ENCODE measurements at regions not wholly inside any gene's neighbourhood (a gene's known extent, or its start where the extent isn't known, plus 50 kb on each side); places are given as distances from the start of the nearest gene placed in this dataset.
A peak's percentile ranks its signal among the peaks of the same experiment; 100 is the strongest.

DNA sequence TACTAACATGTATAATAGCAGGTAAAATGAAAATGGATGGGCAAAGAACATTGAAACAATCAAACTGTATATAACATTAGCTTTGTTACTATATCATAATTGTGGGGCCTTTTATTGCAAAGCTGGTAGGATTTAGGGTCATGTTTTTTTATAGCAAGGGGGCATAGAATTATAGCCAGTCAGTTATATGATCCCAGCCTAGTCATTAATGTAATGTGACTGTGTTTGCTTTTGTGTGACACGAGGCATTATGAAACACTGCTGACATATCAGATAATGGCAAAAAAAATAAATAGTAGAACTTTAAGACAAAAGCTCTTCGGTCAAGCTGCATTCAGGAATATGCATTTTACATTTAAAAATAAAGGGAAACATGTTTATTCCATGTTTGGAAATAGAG lies 81.3 kb upstream of the ZNF281 start:
- H3F3A ChIP-seq (ENCODE audit: insufficient read depth) = no peaks in the 10 kb centered on the region
- H3K79me2 ChIP-seq (ENCODE audit: insufficient read depth, low read length) = no peaks in the 10 kb centered on the region
- no peak overlapping the region for H3K4me2 ChIP-seq (ENCODE audit: low read depth, low read length, poor library complexity, severe bottlenecking)
- H3K9ac ChIP-seq (ENCODE audit: low read length) = no peak overlapping the region
- TF ChIP-seq EZH2phosphoT487 (conservative IDR thresholded peaks at IDR 0.05; ENCODE audit: low read length) = no peak
- TF ChIP-seq, protein P1, sequence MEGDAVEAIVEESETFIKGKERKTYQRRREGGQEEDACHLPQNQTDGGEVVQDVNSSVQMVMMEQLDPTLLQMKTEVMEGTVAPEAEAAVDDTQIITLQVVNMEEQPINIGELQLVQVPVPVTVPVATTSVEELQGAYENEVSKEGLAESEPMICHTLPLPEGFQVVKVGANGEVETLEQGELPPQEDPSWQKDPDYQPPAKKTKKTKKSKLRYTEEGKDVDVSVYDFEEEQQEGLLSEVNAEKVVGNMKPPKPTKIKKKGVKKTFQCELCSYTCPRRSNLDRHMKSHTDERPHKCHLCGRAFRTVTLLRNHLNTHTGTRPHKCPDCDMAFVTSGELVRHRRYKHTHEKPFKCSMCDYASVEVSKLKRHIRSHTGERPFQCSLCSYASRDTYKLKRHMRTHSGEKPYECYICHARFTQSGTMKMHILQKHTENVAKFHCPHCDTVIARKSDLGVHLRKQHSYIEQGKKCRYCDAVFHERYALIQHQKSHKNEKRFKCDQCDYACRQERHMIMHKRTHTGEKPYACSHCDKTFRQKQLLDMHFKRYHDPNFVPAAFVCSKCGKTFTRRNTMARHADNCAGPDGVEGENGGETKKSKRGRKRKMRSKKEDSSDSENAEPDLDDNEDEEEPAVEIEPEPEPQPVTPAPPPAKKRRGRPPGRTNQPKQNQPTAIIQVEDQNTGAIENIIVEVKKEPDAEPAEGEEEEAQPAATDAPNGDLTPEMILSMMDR (IDR thresholded peaks at IDR 0.05; ENCODE audit: insufficient read depth, low read length, poor library complexity, severe bottlenecking) = no peak
- H4K20me1 ChIP-seq (ENCODE audit: low read depth, low read length) = no peaks in the 10 kb centered on the region
- H3K27me3 ChIP-seq (ENCODE audit: low read length) = no peaks in the 10 kb centered on the region
- no peaks in the 10 kb centered on the region for H3K9me3 ChIP-seq (ENCODE audit: insufficient read depth, low read length)
- no peaks in the 10 kb centered on the region for H3K9me2 ChIP-seq (replicated peaks; ENCODE audit: insufficient read depth, low read length)
- H3K36me3 ChIP-seq (ENCODE audit: low read length) = no peaks in the 10 kb centered on the region
- no peak overlapping the region for H2AFZ ChIP-seq (ENCODE audit: low read depth, low read length, severe bottlenecking)
- no peak overlapping the region for H3K27ac ChIP-seq (ENCODE audit: low read depth, low read length)
- H3K4me3 ChIP-seq (ENCODE audit: insufficient read depth, low read length, poor library complexity, severe bottlenecking) = no peak overlapping the region

DNA sequence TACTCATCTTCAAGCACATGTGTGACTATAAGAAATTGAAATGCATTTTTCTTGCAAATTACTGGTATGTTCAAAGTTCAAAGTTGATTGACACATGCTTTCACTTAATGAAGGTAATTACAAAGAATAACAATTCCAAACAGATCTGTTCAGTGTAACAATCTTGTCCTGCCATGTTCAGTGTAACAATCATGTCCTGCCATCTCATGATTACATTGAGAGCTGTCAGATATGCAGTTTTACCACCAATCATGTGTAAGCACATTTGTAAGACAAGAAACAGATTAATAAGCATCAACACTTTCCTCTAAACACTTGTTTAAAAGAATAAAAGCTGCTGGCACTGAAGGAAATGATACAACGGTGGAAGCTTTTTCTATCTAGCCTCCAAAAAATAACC lies 80.3 kb upstream of the ZNF281 start:
- Histone ChIP-seq H3F3A (ENCODE audit: insufficient read depth) (no peaks in the 10 kb centered on the region), H3K4me2 (ENCODE audit: low read depth, low read length, poor library complexity, severe bottlenecking) (no peak overlapping the region), H2AFZ (ENCODE audit: low read depth, low read length, severe bottlenecking) (no peak overlapping the region), H3K9ac (ENCODE audit: low read length) (no peak overlapping the region), H3K27ac (ENCODE audit: low read depth, low read length) (no peak overlapping the region), H3K79me2 (ENCODE audit: insufficient read depth, low read length) (no peaks in the 10 kb centered on the region), H4K20me1 (ENCODE audit: low read depth, low read length) (no peaks in the 10 kb centered on the region), H3K9me3 (ENCODE audit: insufficient read depth, low read length) (no peaks in the 10 kb centered on the region), H3K27me3 (ENCODE audit: low read length) (no peaks in the 10 kb centered on the region), H3K36me3 (ENCODE audit: low read length) (no peaks in the 10 kb centered on the region), H3K9me2 (replicated peaks; ENCODE audit: insufficient read depth, low read length) (no peaks in the 10 kb centered on the region), H3K4me3 (ENCODE audit: insufficient read depth, low read length, poor library complexity, severe bottlenecking) (no peak overlapping the region)
- TF ChIP-seq EZH2phosphoT487 (conservative IDR thresholded peaks at IDR 0.05; ENCODE audit: low read length) = no peak
- TF ChIP-seq, protein P1 (IDR thresholded peaks at IDR 0.05; ENCODE audit: insufficient read depth, low read length, poor library complexity, severe bottlenecking) = no peak

DNA sequence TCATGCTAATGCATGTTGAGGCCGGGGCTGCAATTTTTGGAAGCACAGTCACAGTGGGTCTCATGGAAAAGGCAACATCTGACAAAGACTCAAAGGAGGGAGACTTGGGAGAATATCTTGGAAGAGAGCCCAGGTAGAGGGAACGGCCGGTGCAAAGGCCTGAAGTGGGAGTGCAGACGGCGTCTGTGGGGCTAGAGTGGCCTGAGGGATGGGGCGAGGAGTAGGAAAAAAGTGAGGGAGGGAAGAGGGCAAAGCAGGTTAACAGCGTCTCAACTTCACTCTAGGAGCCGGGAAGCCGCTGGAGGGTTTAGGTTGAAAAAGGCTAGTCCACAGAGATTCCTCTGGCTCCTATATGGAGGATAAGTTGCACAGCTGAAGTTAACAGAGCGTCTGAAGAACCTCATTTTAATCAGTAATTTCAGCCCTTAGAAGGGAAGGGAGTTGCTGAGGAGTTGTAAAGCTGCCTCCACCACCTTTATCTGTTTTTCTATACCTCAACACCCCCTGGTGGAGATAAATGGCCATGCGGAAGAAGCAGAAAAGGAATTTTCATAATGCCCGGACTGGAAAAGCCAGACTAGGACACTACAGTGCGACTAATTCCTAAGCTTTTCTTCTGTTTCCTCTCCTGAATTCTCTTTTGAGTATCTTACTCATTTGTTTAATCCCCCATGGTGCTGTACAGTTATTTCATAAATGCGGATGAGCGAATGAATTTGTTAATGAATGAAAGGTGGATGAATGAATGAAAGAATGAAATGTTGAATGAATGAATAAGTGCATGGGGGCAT lies 78.7 kb upstream of the ZNF281 start:
- H4K20me1 ChIP-seq (ENCODE audit: low read depth, low read length) = no peaks in the 10 kb centered on the region
- H3K4me2 ChIP-seq (ENCODE audit: low read depth, low read length, poor library complexity, severe bottlenecking) = no peak overlapping the region
- no peaks in the 10 kb centered on the region for H3K9me3 ChIP-seq (ENCODE audit: insufficient read depth, low read length)
- TF ChIP-seq EZH2phosphoT487 (conservative IDR thresholded peaks at IDR 0.05; ENCODE audit: low read length) = no peak
- TF ChIP-seq, protein P1 (IDR thresholded peaks at IDR 0.05; ENCODE audit: insufficient read depth, low read length, poor library complexity, severe bottlenecking) = peak; percentile 71
- H3K9me2 ChIP-seq (replicated peaks; ENCODE audit: insufficient read depth, low read length) = no peaks in the 10 kb centered on the region
- no peaks in the 10 kb centered on the region for H3F3A ChIP-seq (ENCODE audit: insufficient read depth)
- H3K79me2 ChIP-seq (ENCODE audit: insufficient read depth, low read length) = no peaks in the 10 kb centered on the region
- no peak overlapping the region for H3K4me3 ChIP-seq (ENCODE audit: insufficient read depth, low read length, poor library complexity, severe bottlenecking)
- no peak overlapping the region for H2AFZ ChIP-seq (ENCODE audit: low read depth, low read length, severe bottlenecking)
- H3K36me3 ChIP-seq (ENCODE audit: low read length) = no peaks in the 10 kb centered on the region
- no peak overlapping the region for H3K27ac ChIP-seq (ENCODE audit: low read depth, low read length)
- H3K27me3 ChIP-seq (ENCODE audit: low read length) = no peaks in the 10 kb centered on the region
- H3K9ac ChIP-seq (ENCODE audit: low read length) = no peak overlapping the region
